HEK293 (cell line): ENCODE measurements at regions not wholly inside any gene's neighbourhood (a gene's known extent, or its start where the extent isn't known, plus 50 kb on each side); places are given as distances from the start of the nearest gene placed in this dataset.

ENCODE experiments used
- GFI1B ChIP-seq: fragments of 450-650 bp; formaldehyde crosslinking; IDR thresholded peaks from 2 replicates; pipeline ENCODE4 v1.5.1; 2016; ENCODE audit warnings: missing biosample characterization, missing genetic modification characterization
- GLI2 ChIP-seq: fragments of 450-650 bp; formaldehyde crosslinking; IDR thresholded peaks from 2 replicates; pipeline ENCODE4; 2017; ENCODE audit warnings: missing biosample characterization, missing genetic modification characterization, low read depth, borderline replicate concordance
- GLIS1 ChIP-seq: fragments of 450-650 bp; formaldehyde crosslinking; IDR thresholded peaks from 2 replicates; pipeline ENCODE4 v1.5.1; 2016; ENCODE audit warnings: missing biosample characterization, missing genetic modification characterization
- HOXD13 ChIP-seq: sonication (generic); formaldehyde crosslinking; IDR thresholded peaks from 2 replicates; pipeline ENCODE4 v1.8.0; 2022; ENCODE audit warnings: missing genetic modification reagents, borderline replicate concordance
- OVOL3 ChIP-seq: fragments of 450-650 bp; formaldehyde crosslinking; IDR thresholded peaks from 2 replicates; pipeline ENCODE4 v1.5.1; 2016; ENCODE audit warnings: missing biosample characterization, missing genetic modification characterization
- SCRT1 ChIP-seq: fragments of 450-650 bp; formaldehyde crosslinking; IDR thresholded peaks from 2 replicates; pipeline ENCODE4 v1.5.1; 2016; ENCODE audit warnings: missing biosample characterization, missing genetic modification characterization, borderline replicate concordance
- SP3 ChIP-seq: fragments of 450-650 bp; formaldehyde crosslinking; IDR thresholded peaks from 2 replicates; pipeline ENCODE4 v1.5.1; 2016; ENCODE audit warnings: missing biosample characterization, missing genetic modification characterization
- TRIM28 ChIP-seq: IDR thresholded peaks from 2 replicates; pipeline ENCODE4 v1.6.1; 2011; ENCODE audit warnings: low read length, control low read depth, borderline replicate concordance
- WT1 ChIP-seq: fragments of 450-650 bp; formaldehyde crosslinking; IDR thresholded peaks from 2 replicates; pipeline ENCODE4 v1.5.1; 2016; ENCODE audit warnings: missing biosample characterization, missing genetic modification characterization
- ZEB2 ChIP-seq: fragments of 450-650 bp; formaldehyde crosslinking; IDR thresholded peaks from 2 replicates; pipeline ENCODE4 v1.5.1; 2016; ENCODE audit warnings: missing biosample characterization, missing genetic modification characterization
- ZFP37 ChIP-seq: fragments of 450-650 bp; formaldehyde crosslinking; IDR thresholded peaks from 2 replicates; pipeline ENCODE4 v1.5.1; 2016; ENCODE audit warnings: missing biosample characterization, missing genetic modification characterization
- ZFP69B ChIP-seq: fragments of 450-650 bp; formaldehyde crosslinking; IDR thresholded peaks from 2 replicates; pipeline ENCODE4 v1.5.1; 2016; ENCODE audit warnings: missing biosample characterization, missing genetic modification characterization
- ZNF132 ChIP-seq: fragments of 450-650 bp; formaldehyde crosslinking; IDR thresholded peaks from 2 replicates; pipeline ENCODE4 v1.5.1; 2017; ENCODE audit warnings: missing biosample characterization, missing genetic modification characterization, borderline replicate concordance
- ZNF133 ChIP-seq: fragments of 450-650 bp; formaldehyde crosslinking; IDR thresholded peaks from 2 replicates; pipeline ENCODE4 v1.5.1; 2016; ENCODE audit warnings: missing biosample characterization, missing genetic modification characterization
- ZNF157 ChIP-seq: fragments of 450-650 bp; formaldehyde crosslinking; IDR thresholded peaks from 2 replicates; pipeline ENCODE4 v1.5.1; 2016; ENCODE audit warnings: missing biosample characterization, missing genetic modification characterization
- ZNF23 ChIP-seq: fragments of 450-650 bp; formaldehyde crosslinking; IDR thresholded peaks from 2 replicates; pipeline ENCODE4 v1.5.1; 2016; ENCODE audit warnings: missing biosample characterization, missing genetic modification characterization, borderline replicate concordance
- ZNF350 ChIP-seq: fragments of 450-650 bp; formaldehyde crosslinking; IDR thresholded peaks from 2 replicates; pipeline ENCODE4 v1.5.0; 2017; ENCODE audit warnings: missing biosample characterization, mild to moderate bottlenecking, missing genetic modification characterization
- ZNF398 ChIP-seq: fragments of 450-650 bp; formaldehyde crosslinking; IDR thresholded peaks from 2 replicates; pipeline ENCODE4 v1.5.1; 2017; ENCODE audit warnings: missing biosample characterization, missing genetic modification characterization
- ZNF48 ChIP-seq: fragments of 450-650 bp; formaldehyde crosslinking; IDR thresholded peaks from 2 replicates; pipeline ENCODE4 v1.5.1; 2016; ENCODE audit warnings: missing biosample characterization, missing genetic modification characterization
- ZNF518A ChIP-seq: fragments of 450-650 bp; formaldehyde crosslinking; conservative IDR thresholded peaks from 2 replicates; pipeline ENCODE4 v1.5.1; 2016; ENCODE audit warnings: low read depth, missing biosample characterization, missing genetic modification characterization
- ZNF521 ChIP-seq: fragments of 450-650 bp; formaldehyde crosslinking; IDR thresholded peaks from 2 replicates; pipeline ENCODE4 v1.5.1; 2017; ENCODE audit warnings: missing biosample characterization, mild to moderate bottlenecking, missing genetic modification characterization
- ZNF530 ChIP-seq: fragments of 450-650 bp; formaldehyde crosslinking; IDR thresholded peaks from 2 replicates; pipeline ENCODE4 v1.5.1; 2016; ENCODE audit warnings: low read depth, missing biosample characterization, missing genetic modification characterization
- ZNF558 ChIP-seq: fragments of 450-650 bp; formaldehyde crosslinking; IDR thresholded peaks from 2 replicates; pipeline ENCODE4 v1.5.1; 2016; ENCODE audit warnings: missing biosample characterization, missing genetic modification characterization
- ZNF561 ChIP-seq: fragments of 450-650 bp; IDR thresholded peaks from 2 replicates; pipeline ENCODE4 v1.5.1; 2018; ENCODE audit warnings: missing biosample characterization, missing genetic modification characterization, borderline replicate concordance
- ZNF571 ChIP-seq: fragments of 450-650 bp; formaldehyde crosslinking; IDR thresholded peaks from 2 replicates; pipeline ENCODE4 v1.5.0; 2017; ENCODE audit warnings: missing biosample characterization, missing genetic modification characterization
- ZNF701 ChIP-seq: fragments of 450-650 bp; formaldehyde crosslinking; IDR thresholded peaks from 2 replicates; pipeline ENCODE4 v1.5.1; 2016; ENCODE audit warnings: missing biosample characterization, missing genetic modification characterization
- ZNF76 ChIP-seq: fragments of 450-650 bp; formaldehyde crosslinking; IDR thresholded peaks from 2 replicates; pipeline ENCODE4; 2016; ENCODE audit warnings: low read depth, missing biosample characterization, missing genetic modification characterization, borderline replicate concordance
- ZNF776 ChIP-seq: fragments of 450-650 bp; formaldehyde crosslinking; IDR thresholded peaks from 2 replicates; pipeline ENCODE4 v1.5.0; 2017; ENCODE audit warnings: missing biosample characterization, missing genetic modification characterization, borderline replicate concordance
- ZNF837 ChIP-seq: fragments of 450-650 bp; formaldehyde crosslinking; IDR thresholded peaks from 2 replicates; pipeline ENCODE4 v1.5.1; 2016; ENCODE audit warnings: missing biosample characterization, missing genetic modification characterization
- TF ChIP-seq, protein P1 (sequence below): fragments of 450-650 bp; formaldehyde crosslinking; IDR thresholded peaks from 2 replicates; pipeline ENCODE4 v1.5.1; 2016; ENCODE audit warnings: missing biosample characterization, missing genetic modification characterization, borderline replicate concordance
- TF ChIP-seq, protein P2 (sequence below): fragments of 450-650 bp; formaldehyde crosslinking; IDR thresholded peaks from 2 replicates; pipeline ENCODE4 v1.5.1; 2016; ENCODE audit warnings: missing biosample characterization, missing genetic modification characterization

DNA sequence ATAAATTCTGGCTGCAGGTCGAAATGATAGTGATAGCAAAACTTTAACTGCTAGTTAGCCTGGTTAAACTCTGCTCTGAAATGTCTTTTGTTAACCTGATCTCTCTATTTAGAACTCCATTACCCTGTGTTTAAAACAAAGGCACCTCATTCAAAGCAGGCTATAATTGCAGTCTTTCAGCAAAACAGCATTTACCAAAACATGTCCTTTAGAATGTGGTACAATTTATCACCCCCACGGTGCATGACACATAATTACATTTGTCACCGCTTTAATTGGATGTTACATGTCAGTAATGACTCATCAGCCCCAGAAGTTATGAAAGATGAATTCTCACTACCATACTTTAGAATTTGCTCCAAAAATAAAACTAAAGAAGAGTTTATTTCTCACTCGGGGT lies 295.4 kb downstream of the TOX3 start (continued):
- TF ChIP-seq ZNF518A (tag by site-specific recombination) (no peak), ZFP69B (tag by site-specific recombination) (0 out of 2 replicates have a peak, but pooled peaks have one; percentile 21), TRIM28 (no peak), WT1 (tag by site-specific recombination) (no peak), ZNF571 (tag by site-specific recombination) (no peak), ZNF837 (tag by site-specific recombination) (no peak), ZFP37 (tag by site-specific recombination) (no peak), ZNF23 (tag by site-specific recombination) (no peak), ZNF530 (tag by site-specific recombination) (no peak), SCRT1 (tag by site-specific recombination) (no peak), ZNF561 (no peak), ZNF132 (tag by site-specific recombination) (no peak), ZNF521 (no peak), ZNF398 (tag by site-specific recombination) (peak; percentile 19; the same call in 1 of the 2 replicates), SP3 (no peak), ZNF776 (no peak), GLIS1 (tag by site-specific recombination) (0 out of 2 replicates have a peak, but pooled peaks have one; percentile 12), ZNF48 (tag by site-specific recombination) (no peak), ZNF133 (tag by site-specific recombination) (no peak), GFI1B (tag by site-specific recombination) (no peak), ZNF701 (tag by site-specific recombination) (no peak), ZNF76 (no peak), GLI2 (no peak), ZNF350 (tag by site-specific recombination) (0 out of 2 replicates have a peak, but pooled peaks have one; percentile 48), ZNF157 (tag by site-specific recombination) (no peak), ZEB2 (no peak), HOXD13 (CRISPR knock-in tag) (no peak), OVOL3 (tag by site-specific recombination) (no peak), ZNF558 (tag by site-specific recombination) (no peak)
- TF ChIP-seq, protein P1, sequence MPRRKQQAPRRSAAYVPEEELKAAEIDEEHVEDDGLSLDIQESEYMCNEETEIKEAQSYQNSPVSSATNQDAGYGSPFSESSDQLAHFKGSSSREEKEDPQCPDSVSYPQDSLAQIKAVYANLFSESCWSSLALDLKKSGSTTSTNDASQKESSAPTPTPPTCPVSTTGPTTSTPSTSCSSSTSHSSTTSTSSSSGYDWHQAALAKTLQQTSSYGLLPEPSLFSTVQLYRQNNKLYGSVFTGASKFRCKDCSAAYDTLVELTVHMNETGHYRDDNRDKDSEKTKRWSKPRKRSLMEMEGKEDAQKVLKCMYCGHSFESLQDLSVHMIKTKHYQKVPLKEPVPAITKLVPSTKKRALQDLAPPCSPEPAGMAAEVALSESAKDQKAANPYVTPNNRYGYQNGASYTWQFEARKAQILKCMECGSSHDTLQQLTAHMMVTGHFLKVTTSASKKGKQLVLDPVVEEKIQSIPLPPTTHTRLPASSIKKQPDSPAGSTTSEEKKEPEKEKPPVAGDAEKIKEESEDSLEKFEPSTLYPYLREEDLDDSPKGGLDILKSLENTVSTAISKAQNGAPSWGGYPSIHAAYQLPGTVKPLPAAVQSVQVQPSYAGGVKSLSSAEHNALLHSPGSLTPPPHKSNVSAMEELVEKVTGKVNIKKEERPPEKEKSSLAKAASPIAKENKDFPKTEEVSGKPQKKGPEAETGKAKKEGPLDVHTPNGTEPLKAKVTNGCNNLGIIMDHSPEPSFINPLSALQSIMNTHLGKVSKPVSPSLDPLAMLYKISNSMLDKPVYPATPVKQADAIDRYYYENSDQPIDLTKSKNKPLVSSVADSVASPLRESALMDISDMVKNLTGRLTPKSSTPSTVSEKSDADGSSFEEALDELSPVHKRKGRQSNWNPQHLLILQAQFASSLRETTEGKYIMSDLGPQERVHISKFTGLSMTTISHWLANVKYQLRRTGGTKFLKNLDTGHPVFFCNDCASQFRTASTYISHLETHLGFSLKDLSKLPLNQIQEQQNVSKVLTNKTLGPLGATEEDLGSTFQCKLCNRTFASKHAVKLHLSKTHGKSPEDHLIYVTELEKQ = no peak
- TF ChIP-seq, protein P2, sequence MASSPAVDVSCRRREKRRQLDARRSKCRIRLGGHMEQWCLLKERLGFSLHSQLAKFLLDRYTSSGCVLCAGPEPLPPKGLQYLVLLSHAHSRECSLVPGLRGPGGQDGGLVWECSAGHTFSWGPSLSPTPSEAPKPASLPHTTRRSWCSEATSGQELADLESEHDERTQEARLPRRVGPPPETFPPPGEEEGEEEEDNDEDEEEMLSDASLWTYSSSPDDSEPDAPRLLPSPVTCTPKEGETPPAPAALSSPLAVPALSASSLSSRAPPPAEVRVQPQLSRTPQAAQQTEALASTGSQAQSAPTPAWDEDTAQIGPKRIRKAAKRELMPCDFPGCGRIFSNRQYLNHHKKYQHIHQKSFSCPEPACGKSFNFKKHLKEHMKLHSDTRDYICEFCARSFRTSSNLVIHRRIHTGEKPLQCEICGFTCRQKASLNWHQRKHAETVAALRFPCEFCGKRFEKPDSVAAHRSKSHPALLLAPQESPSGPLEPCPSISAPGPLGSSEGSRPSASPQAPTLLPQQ (tag by site-specific recombination) = peak; percentile 73
